ENCODE measurements at regions not wholly inside any gene's neighbourhood (a gene's known extent, or its start where the extent isn't known, plus 50 kb on each side); places are given as distances from the start of the nearest gene placed in this dataset.

DNA sequence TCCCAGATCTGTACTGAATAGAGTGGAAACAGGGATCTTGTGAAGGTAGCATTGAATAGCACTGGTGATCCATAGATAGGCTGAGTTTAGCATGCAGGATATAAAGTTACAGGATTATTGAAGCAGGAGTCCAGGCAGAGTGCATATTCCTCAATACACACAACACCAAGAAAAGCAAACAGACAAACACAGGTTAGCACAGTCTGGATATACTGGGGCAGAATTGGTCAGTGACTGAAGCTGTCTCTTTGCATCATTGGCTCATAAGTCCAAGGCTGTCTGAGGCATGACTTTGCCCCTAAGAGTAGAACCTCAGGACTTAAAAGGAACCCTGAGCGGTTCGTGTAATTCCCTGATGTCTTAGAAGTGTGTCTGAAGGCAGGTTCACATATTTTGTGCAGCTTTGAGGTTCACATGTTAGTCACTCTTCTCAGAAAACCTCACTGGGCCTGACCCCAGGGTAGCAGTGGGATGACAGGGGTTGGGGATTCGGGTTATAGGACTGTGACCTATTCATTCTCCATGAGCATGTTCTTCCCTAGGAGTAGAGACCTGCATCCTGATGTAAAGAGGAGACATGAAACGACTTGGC, 134.6 kb downstream of the AASDH start:
- H3K4me1 Mint-ChIP-seq (ENCODE audit: low read depth), result no peaks in the 10 kb centered on the region
- H3K4me3 Mint-ChIP-seq, result no peak overlapping the region
- H3K9me3 Mint-ChIP-seq, result no peaks in the 10 kb centered on the region
- no peaks in the 10 kb centered on the region for H3K36me3 Mint-ChIP-seq (ENCODE audit: low read depth)
- H3K27ac Mint-ChIP-seq, result no peak overlapping the region
- H3K27me3 Mint-ChIP-seq (ENCODE audit: low read depth), result peaks cover 12% of the 10 kb centered on the region
- DNase-seq (ENCODE audit: low spot score), result no peak

DNA sequence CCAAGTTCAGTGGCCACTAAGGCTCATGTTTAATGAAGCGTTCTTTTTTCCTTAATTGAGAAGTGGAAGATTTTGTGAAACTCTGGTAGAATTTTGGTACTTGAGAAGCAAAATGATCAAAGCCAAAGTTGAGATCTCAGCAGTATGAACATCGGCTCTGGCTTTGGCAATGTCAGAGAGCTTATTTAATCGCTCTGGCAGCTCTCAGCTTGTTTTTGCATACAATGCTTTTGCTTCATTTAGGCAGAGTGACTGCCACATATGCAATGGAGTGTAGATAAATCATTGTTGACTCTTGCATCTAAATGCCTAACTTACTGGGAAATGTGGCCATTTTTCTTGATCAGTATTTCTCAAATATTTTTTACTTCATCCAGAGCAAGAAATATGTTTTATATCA, 135.7 kb downstream of the AASDH start:
- no peak for DNase-seq (ENCODE audit: low spot score)
- no peak overlapping the region for H3K4me3 Mint-ChIP-seq
- no peaks in the 10 kb centered on the region for H3K36me3 Mint-ChIP-seq (ENCODE audit: low read depth)
- H3K9me3 Mint-ChIP-seq, result no peaks in the 10 kb centered on the region
- no peaks in the 10 kb centered on the region for H3K4me1 Mint-ChIP-seq (ENCODE audit: low read depth)
- peaks cover 14% of the 10 kb centered on the region for H3K27me3 Mint-ChIP-seq (ENCODE audit: low read depth)
- H3K27ac Mint-ChIP-seq, result no peak overlapping the region

DNA sequence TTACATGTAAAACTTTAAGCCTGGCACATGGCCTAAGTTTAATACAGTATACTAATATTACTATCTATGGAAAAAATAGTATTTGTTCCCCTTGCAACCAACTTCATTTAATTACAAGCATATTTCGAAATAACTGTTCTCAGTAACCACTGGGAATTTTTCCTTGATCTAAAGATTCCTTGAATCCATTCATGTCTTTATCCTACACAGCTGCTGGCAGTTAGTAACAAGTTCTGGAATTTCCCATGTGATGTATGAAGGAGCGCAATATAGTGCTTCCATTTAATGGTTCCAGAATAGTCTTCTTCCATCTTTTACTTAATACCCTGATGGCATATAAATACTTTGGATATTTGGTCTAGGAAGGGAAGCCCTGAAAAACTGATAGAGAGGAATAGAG, 136.5 kb downstream of the AASDH start:
- Mint-ChIP-seq H3K4me3 (no peak overlapping the region), H3K27me3 (ENCODE audit: low read depth) (peaks cover 20% of the 10 kb centered on the region), H3K9me3 (no peaks in the 10 kb centered on the region), H3K36me3 (ENCODE audit: low read depth) (no peaks in the 10 kb centered on the region), H3K4me1 (ENCODE audit: low read depth) (no peaks in the 10 kb centered on the region), H3K27ac (no peak overlapping the region)
- DNase-seq (ENCODE audit: low spot score), result no peak

DNA sequence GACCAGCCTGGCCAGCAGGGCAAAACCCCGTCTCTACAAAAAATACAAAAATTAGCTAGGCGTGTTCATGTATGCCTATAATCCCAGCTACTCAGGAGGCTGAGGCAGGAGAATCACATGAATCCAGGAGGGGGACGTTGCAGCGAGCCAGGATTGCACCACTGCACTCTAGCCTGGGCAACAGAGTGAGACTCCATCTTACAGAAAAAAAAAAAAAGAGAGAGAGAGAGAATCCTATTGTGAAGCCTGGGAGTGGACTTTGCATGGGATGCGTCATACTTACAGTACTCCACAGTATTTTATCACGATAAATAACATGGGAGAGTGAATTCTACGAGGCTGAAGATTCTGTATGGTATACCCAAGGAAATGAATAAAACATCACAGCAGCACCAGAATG, 139.6 kb downstream of the AASDH start:
- peaks cover 16% of the 10 kb centered on the region for H3K27me3 Mint-ChIP-seq (ENCODE audit: low read depth)
- DNase-seq (ENCODE audit: low spot score), result no peak
- no peaks in the 10 kb centered on the region for H3K9me3 Mint-ChIP-seq
- no peak overlapping the region for H3K27ac Mint-ChIP-seq
- H3K4me3 Mint-ChIP-seq, result no peak overlapping the region
- H3K4me1 Mint-ChIP-seq (ENCODE audit: low read depth), result no peaks in the 10 kb centered on the region
- no peaks in the 10 kb centered on the region for H3K36me3 Mint-ChIP-seq (ENCODE audit: low read depth)

DNA sequence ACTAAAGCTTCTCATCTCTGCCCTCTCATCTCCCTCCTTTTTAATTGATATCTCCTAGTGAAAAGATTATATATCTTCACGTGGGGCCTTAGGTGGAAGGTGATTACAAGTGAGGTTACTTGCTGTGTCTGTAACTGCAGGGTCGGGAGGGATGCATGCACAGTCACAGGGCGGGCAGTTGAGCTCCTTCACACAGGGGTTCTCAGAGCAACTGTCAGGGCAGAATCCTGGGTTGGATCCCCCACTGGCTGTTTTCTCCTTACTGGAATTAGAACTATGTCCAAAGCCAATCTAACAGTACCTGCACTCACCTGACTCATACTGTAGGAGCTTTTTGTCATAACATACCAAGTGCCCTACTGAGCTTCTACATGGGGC, 141.1 kb downstream of the AASDH start:
- Mint-ChIP-seq H3K9me3 (no peaks in the 10 kb centered on the region), H3K27ac (no peak overlapping the region), H3K4me3 (no peak overlapping the region), H3K36me3 (ENCODE audit: low read depth) (no peaks in the 10 kb centered on the region), H3K27me3 (ENCODE audit: low read depth) (peaks cover 19% of the 10 kb centered on the region), H3K4me1 (ENCODE audit: low read depth) (no peaks in the 10 kb centered on the region)
- DNase-seq (ENCODE audit: low spot score), result no peak

DNA sequence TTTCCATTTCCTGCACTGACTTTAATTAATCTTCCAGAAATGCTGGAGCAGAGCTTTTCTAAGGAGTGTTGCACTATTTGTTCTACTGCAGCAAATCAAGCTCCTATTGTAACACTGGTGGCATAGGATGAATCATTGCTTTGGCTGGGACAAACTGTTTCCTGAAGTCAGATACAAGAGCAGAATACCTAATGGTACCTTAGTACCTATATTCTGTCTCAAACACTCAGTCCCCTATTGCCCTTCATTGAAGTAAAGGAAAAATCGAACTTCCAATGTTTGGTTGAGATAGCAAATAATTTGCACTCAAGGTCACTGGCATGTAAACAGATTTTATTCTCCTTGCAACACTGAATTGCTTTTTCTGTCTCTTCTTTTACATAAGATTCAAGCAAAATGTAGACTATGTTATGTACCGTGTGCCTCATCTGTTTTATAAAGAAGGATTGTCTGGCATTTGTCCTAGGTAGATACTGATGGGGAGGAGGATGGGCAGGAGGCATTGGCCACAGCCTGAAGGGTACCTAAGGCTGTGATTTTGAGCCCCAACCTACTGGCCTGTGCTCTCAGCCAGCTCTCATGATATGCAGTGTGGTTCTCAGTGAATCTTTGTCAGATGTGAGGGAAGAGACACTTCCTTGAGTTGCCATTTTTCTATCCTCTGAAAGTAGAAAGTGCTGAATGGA, 141.6 kb downstream of the AASDH start:
- no peaks in the 10 kb centered on the region for H3K9me3 Mint-ChIP-seq
- H3K4me3 Mint-ChIP-seq, result no peak overlapping the region
- no peak for DNase-seq (ENCODE audit: low spot score)
- no peaks in the 10 kb centered on the region for H3K4me1 Mint-ChIP-seq (ENCODE audit: low read depth)
- H3K27me3 Mint-ChIP-seq (ENCODE audit: low read depth), result peaks cover 19% of the 10 kb centered on the region
- no peaks in the 10 kb centered on the region for H3K36me3 Mint-ChIP-seq (ENCODE audit: low read depth)
- no peak overlapping the region for H3K27ac Mint-ChIP-seq

DNA sequence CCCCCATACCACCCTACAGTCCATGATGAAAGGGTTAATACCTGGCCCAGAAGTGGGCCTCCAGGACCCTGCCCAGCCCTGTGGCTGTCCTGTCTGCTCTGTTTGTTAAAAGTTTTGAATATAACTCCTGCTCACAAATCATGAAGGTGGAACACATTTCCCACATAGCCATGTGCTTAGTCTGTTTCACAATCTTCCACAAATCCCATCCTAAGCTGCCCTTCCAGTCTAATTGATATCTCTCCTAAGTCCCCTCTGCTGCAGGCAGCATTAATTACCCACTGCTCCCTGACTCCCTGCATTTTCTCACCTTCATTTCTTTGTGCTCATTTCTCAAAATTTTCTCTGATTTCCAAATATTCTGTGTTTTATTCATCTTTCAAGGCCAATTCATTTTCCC, 142.6 kb downstream of the AASDH start:
- Mint-ChIP-seq H3K4me1 (ENCODE audit: low read depth) (no peaks in the 10 kb centered on the region), H3K27ac (no peak overlapping the region), H3K4me3 (no peak overlapping the region), H3K27me3 (ENCODE audit: low read depth) (peaks cover 18% of the 10 kb centered on the region), H3K36me3 (ENCODE audit: low read depth) (no peaks in the 10 kb centered on the region), H3K9me3 (no peaks in the 10 kb centered on the region)
- DNase-seq (ENCODE audit: low spot score), result no peak

DNA sequence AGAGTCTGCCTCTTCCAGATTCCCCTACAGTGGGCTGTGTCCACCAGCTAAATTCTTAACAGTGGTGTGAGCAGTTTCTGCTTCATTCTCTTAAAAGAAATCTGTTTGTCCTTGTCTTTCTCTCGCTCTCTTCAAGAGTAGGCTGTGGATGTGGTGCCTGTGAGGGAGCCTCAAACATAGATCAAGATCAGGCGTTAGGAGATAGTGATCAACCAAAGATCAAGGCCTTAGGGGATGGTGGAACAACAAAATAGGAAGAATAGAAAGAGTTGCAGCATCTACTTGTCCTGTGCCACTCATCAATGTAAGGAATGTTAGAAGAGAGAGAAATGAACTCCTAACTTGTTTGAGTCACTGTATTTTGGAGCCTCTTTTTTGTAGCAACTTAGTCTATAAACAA, 144.2 kb downstream of the AASDH start:
- no peak overlapping the region for H3K4me3 Mint-ChIP-seq
- no peak for DNase-seq (ENCODE audit: low spot score)

DNA sequence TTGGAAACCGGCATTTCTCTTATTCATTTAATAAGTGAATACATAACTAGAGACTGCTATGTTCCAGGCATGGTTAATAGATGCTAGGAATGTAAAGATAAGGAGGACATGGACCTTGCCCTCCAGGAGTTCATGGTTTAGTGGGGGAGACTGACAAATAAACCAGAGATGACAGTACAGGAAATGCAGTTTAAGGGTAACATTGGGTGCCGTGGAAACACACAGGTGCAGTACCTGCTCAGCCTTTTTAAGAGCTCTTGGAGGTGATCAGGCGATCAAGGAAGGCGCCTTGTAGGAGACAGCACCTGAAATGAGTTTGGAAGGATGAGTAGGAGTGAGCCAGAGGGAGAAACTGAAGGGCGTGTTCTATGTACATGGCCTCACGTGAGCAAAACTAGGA, 145.8 kb downstream of the AASDH start:
- Mint-ChIP-seq H3K27ac (no peak overlapping the region), H3K4me3 (no peak overlapping the region), H3K36me3 (ENCODE audit: low read depth) (no peaks in the 10 kb centered on the region), H3K4me1 (ENCODE audit: low read depth) (no peaks in the 10 kb centered on the region), H3K27me3 (ENCODE audit: low read depth) (peaks cover 14% of the 10 kb centered on the region), H3K9me3 (no peaks in the 10 kb centered on the region)
- DNase-seq (ENCODE audit: low spot score), result no peak

More for the DNA sequence above, 144.2 kb downstream of the AASDH start:
- no peaks in the 10 kb centered on the region for H3K36me3 Mint-ChIP-seq (ENCODE audit: low read depth)
- no peak overlapping the region for H3K27ac Mint-ChIP-seq
- H3K27me3 Mint-ChIP-seq (ENCODE audit: low read depth), result peaks cover 15% of the 10 kb centered on the region
- no peaks in the 10 kb centered on the region for H3K9me3 Mint-ChIP-seq
- H3K4me1 Mint-ChIP-seq (ENCODE audit: low read depth), result no peaks in the 10 kb centered on the region

DNA sequence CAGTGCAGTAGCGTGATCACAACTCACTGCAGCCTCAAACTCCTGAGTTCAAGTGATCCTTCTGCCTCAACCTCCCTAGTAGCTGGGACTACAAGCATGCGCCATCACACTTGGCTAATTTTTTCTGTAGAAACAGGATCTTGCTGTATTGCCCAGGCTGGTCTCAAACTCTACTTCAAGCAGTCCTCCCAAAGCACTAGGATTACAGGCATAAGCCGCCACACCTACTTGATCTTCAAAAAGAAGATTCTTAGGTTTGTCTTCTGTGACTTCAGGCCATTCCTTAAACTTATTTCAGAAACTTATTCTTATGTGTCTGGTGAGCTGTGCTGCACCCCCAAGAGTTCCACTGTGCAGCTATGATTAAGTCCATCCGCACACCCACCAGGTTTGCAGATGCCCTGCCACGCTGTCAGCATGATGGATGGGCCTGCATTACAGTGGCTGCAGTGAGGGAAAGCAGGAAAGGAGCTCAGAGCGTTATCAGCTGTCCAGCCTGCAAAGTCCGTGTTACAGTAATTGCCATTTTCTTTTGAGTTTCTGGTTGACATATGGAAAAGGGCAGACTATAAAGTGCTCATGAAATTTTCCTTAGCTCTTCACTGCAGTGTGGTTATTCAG, 146.6 kb downstream of the AASDH start:
- H3K27me3 Mint-ChIP-seq (ENCODE audit: low read depth), result peaks cover 9% of the 10 kb centered on the region
- no peak overlapping the region for H3K27ac Mint-ChIP-seq
- no peaks in the 10 kb centered on the region for H3K36me3 Mint-ChIP-seq (ENCODE audit: low read depth)
- no peaks in the 10 kb centered on the region for H3K9me3 Mint-ChIP-seq
- no peak for DNase-seq (ENCODE audit: low spot score)
- H3K4me1 Mint-ChIP-seq (ENCODE audit: low read depth), result no peaks in the 10 kb centered on the region
- H3K4me3 Mint-ChIP-seq, result no peak overlapping the region

DNA sequence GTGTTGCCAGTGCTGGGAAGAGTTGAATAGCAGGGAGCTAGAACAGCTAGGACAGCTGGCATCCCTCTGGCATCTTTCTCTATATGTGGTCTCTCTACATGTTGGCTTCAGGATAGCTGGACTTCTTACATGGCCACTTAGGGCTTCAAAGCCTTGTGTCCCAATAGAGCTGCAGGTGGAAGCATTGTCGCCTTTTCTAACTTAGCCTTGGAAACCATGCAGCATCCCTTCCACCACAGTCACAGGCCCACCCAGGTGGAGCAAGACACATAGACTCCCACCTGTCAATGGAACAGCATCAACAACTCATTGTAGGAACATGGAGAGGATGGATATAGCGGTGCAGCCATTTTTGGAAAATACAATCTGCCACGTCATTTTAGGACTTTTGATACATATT, 149.0 kb downstream of the AASDH start:
- Mint-ChIP-seq H3K27ac (no peak overlapping the region), H3K27me3 (ENCODE audit: low read depth) (peaks cover 7% of the 10 kb centered on the region), H3K4me3 (no peak overlapping the region), H3K9me3 (no peaks in the 10 kb centered on the region), H3K36me3 (ENCODE audit: low read depth) (no peaks in the 10 kb centered on the region), H3K4me1 (ENCODE audit: low read depth) (no peaks in the 10 kb centered on the region)
- DNase-seq (ENCODE audit: low spot score), result no peak

DNA sequence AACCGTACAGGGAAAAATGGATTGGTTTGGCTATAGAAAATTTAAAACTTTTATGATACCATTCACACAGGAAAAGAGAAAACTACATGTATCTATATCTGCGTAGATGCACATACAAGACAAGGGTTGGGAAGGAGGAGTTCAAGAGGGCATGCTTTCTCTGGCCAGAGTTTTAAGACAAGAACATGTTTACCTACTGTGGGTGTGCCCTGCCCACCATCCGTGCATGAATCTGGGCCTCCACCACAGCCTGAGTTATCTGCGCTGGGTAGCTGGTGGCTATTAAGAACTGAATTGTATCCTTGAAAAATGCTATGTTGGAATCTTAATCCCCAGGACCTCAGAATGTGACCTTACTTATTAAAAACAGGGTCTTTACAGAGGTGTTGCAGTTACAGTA, 151.6 kb downstream of the AASDH start:
- Mint-ChIP-seq H3K9me3 (peaks cover 4% of the 10 kb centered on the region), H3K4me3 (no peak overlapping the region), H3K4me1 (ENCODE audit: low read depth) (no peaks in the 10 kb centered on the region)

DNA sequence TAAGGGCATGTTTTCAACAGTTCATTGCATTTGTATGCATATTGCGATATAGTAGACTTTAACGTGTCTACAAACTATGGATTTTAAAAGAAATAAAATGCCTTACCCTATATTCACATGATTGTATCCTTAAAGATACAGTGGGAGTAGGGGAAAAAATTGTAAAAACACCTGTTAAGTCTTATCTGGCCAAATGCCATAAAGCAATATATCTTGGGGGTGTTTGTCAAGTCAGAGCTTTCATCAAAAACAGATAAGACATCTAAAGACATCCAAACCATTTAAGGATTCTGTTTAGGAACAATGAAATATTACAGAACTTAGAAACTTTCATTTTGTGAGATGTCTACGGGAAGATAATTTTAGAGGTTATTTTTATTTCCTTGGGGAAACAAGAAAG, 152.3 kb downstream of the AASDH start:
- peaks cover 2% of the 10 kb centered on the region for H3K4me1 Mint-ChIP-seq (ENCODE audit: low read depth)
- peaks cover 8% of the 10 kb centered on the region for H3K27me3 Mint-ChIP-seq (ENCODE audit: low read depth)
- peaks cover 4% of the 10 kb centered on the region for H3K9me3 Mint-ChIP-seq
- no peak overlapping the region for H3K27ac Mint-ChIP-seq
- DNase-seq (ENCODE audit: low spot score), result no peak
- H3K4me3 Mint-ChIP-seq, result no peak overlapping the region
- H3K36me3 Mint-ChIP-seq (ENCODE audit: low read depth), result no peaks in the 10 kb centered on the region

More for the DNA sequence above, 151.6 kb downstream of the AASDH start:
- no peak for DNase-seq (ENCODE audit: low spot score)
- Mint-ChIP-seq H3K36me3 (ENCODE audit: low read depth) (no peaks in the 10 kb centered on the region), H3K27me3 (ENCODE audit: low read depth) (peaks cover 8% of the 10 kb centered on the region), H3K27ac (no peak overlapping the region)

DNA sequence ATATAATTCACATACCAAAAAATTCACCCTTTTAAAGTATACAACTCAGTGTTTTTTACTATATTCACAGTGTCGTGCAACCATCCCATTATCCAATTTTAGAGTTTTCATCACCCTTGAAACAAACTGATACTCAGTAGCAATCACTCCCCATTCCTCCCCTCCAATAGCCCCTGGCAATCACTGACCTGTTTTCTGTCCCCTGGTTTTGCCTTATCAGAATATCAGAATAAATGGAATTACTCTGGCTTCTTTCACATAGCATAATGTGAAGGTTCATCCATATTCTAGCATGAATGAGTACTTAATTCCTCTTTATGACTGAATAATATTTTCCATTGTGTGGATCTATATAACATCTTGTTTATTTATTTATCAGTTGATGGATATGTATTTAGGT, 153.2 kb downstream of the AASDH start:
- Mint-ChIP-seq H3K27ac (no peak overlapping the region), H3K4me3 (no peak overlapping the region), H3K9me3 (peaks cover 4% of the 10 kb centered on the region), H3K27me3 (ENCODE audit: low read depth) (peaks cover 8% of the 10 kb centered on the region), H3K36me3 (ENCODE audit: low read depth) (no peaks in the 10 kb centered on the region), H3K4me1 (ENCODE audit: low read depth) (peaks cover 4% of the 10 kb centered on the region)
- no peak for DNase-seq (ENCODE audit: low spot score)
